GM21423 (cell line): ENCODE measurements at regions not wholly inside any gene's neighbourhood (a gene's known extent, or its start where the extent isn't known, plus 50 kb on each side); places are given as distances from the start of the nearest gene placed in this dataset.

Experiments
- ATAC-seq: cut with Tn5 transposase; IDR thresholded peaks from one replicate; pipeline ENCODE4 v1.9.1; 2021; ENCODE audit warnings: mild to moderate bottlenecking, moderate library complexity; ENCODE audit not compliant: unreplicated experiment

GRCh38 chr12:77163074-77164038 is 98.0 kb upstream of the E2F7 start:
- no peak for ATAC-seq

GRCh38 chr12:77161944-77162343 is 96.6 kb upstream of the E2F7 start:
- ATAC-seq, result no peak

- ATAC-seq, result no peak
Measured at GRCh38 chr12:77160931-77161330, 95.6 kb upstream of the E2F7 start.

- no peak for ATAC-seq
Measured at GRCh38 chr12:77153706-77154105, 88.3 kb upstream of the E2F7 start.

- ATAC-seq, result no peak
Measured at GRCh38 chr12:77152623-77153193, 87.3 kb upstream of the E2F7 start.

GRCh38 chr12:77151030-77151429 is 85.7 kb upstream of the E2F7 start:
- ATAC-seq, result no peak

- no peak for ATAC-seq
Measured at GRCh38 chr12:77133566-77133965, 68.2 kb upstream of the E2F7 start.

GRCh38 chr12:77131977-77132490 is 66.7 kb upstream of the E2F7 start:
- ATAC-seq, result no peak

GRCh38 chr12:77130193-77130592 is 64.8 kb upstream of the E2F7 start:
- ATAC-seq, result no peak

- no peak for ATAC-seq
Measured at GRCh38 chr12:77124767-77125166, 59.4 kb upstream of the E2F7 start.

- no peak for ATAC-seq
Measured at GRCh38 chr12:77122661-77123060, 57.3 kb upstream of the E2F7 start.

GRCh38 chr12:77122236-77122635 is 56.9 kb upstream of the E2F7 start:
- no peak for ATAC-seq

GRCh38 chr12:77120156-77121085 is 55.1 kb upstream of the E2F7 start:
- ATAC-seq, result no peak

- no peak for ATAC-seq
Measured at GRCh38 chr12:77118696-77119095, 53.3 kb upstream of the E2F7 start.

GRCh38 chr12:77116277-77116676 is 50.9 kb upstream of the E2F7 start:
- ATAC-seq, result no peak

- no peak for ATAC-seq
Measured at GRCh38 chr12:77115471-77115870, 50.1 kb upstream of the E2F7 start.
